ENCODE measurements at regions not wholly inside any gene's neighbourhood (a gene's known extent, or its start where the extent isn't known, plus 50 kb on each side); places are given as distances from the start of the nearest gene placed in this dataset.

- H3K18ac ChIP-seq (ENCODE audit: extremely low read depth, low read length) = no peak overlapping the region
- DNase-seq (ENCODE audit: low read depth in 1 of 2, low spot score in 2 of 2) (no peak), FAIRE-seq (no peak)
- ChIA-PET CTCF (ENCODE audit: partially characterized antibody) (no interaction called here), POLR2A (ENCODE audit: partially characterized antibody) (interaction anchor here (1.0 kb wide), 1 partner anchor 17 kb away, joined by 3 read pairs; no protein-coding TSS in a partner anchor)
- no peak overlapping the region for H4K8ac ChIP-seq (ENCODE audit: extremely low read depth, insufficient read depth, low read length)
- no peaks in the 10 kb centered on the region for H3K27me3 ChIP-seq (replicated peaks in 1 of 4; ENCODE audit: control insufficient read depth in 3 of 4, extremely low read depth in 1 of 4, insufficient read depth in 3 of 4, low read length in 3 of 4)
- H3K4me3 ChIP-seq (ENCODE audit: extremely low read depth in 1 of 4, insufficient read depth in 2 of 4, low read depth in 3 of 4, low read length in 4 of 4) = no peak overlapping the region
- no peak overlapping the region for H2BK5ac ChIP-seq (ENCODE audit: low read depth, low read length)
- no peaks in the 10 kb centered on the region for H3K79me1 ChIP-seq (ENCODE audit: low read depth, low read length)
- H3K9me3 ChIP-seq (ENCODE audit: insufficient read depth in 2 of 2, low read depth in 1 of 2, low read length in 1 of 2) = no peaks in the 10 kb centered on the region
- no peak overlapping the region for H2BK20ac ChIP-seq (ENCODE audit: low read length)
- H2BK15ac ChIP-seq (ENCODE audit: low read length) = no peak overlapping the region
- no peak overlapping the region for H3K56ac ChIP-seq (replicated peaks; ENCODE audit: insufficient read length, low read depth, low read length)
- H2AK5ac ChIP-seq (ENCODE audit: low read depth, low read length) = no peak overlapping the region
- no peaks in the 10 kb centered on the region for H4K20me1 ChIP-seq (replicated peaks in 1 of 2; ENCODE audit: control insufficient read depth in 1 of 2, insufficient read depth in 2 of 2, low read length in 2 of 2)
- H3K14ac ChIP-seq (ENCODE audit: insufficient read length) = no peak overlapping the region
- H3K79me2 ChIP-seq (ENCODE audit: control insufficient read depth in 1 of 2, insufficient read depth in 2 of 2, low read length in 2 of 2) = no peaks in the 10 kb centered on the region
- H3K23me2 ChIP-seq (ENCODE audit: low read depth, low read length) = no peaks in the 10 kb centered on the region
- no peak overlapping the region for H4K5ac ChIP-seq (ENCODE audit: insufficient read length, low read depth, low read length)
- no peak overlapping the region for H2BK12ac ChIP-seq (ENCODE audit: low read depth, low read length)
- no peak overlapping the region for H2AFZ ChIP-seq (ENCODE audit: low read length)
- H2BK120ac ChIP-seq (replicated peaks; ENCODE audit: low read depth, low read length) = no peak overlapping the region
- no peak overlapping the region for H3K23ac ChIP-seq (ENCODE audit: insufficient read length)
- H3K4me2 ChIP-seq (ENCODE audit: insufficient read depth in 1 of 2, low read depth in 2 of 2, low read length in 2 of 2) = no peak overlapping the region
- no peak overlapping the region for H3K27ac ChIP-seq (ENCODE audit: low read depth, low read length)
- TF ChIP-seq GABPA (IDR thresholded peaks at IDR 0.05; ENCODE audit: borderline replicate concordance, insufficient read depth, low read length) = no peak
- TF ChIP-seq EZH2 (IDR thresholded peaks at IDR 0.05; ENCODE audit: low read depth, low read length, severe bottlenecking) = no peak
- TF ChIP-seq SAP30 (IDR thresholded peaks at IDR 0.05; ENCODE audit: insufficient read depth, insufficient replicate concordance, low read length) = no peak
- TF ChIP-seq ZNF274 (IDR thresholded peaks at IDR 0.05; ENCODE audit: borderline replicate concordance, extremely low read depth, low read length) = no peak
- H3K4ac ChIP-seq (replicated peaks; ENCODE audit: insufficient read length, low read depth, low read length) = no peak overlapping the region
- no peak overlapping the region for H4K91ac ChIP-seq (replicated peaks; ENCODE audit: insufficient read length, low read length)
- H3K36me3 ChIP-seq (ENCODE audit: control insufficient read depth in 2 of 4, insufficient read depth in 4 of 4, low read length in 3 of 4) = no peaks in the 10 kb centered on the region
- H3K9ac ChIP-seq (replicated peaks in 1 of 4; ENCODE audit: extremely low read depth in 1 of 4, low read depth in 3 of 4, low read length in 3 of 4) = no peak overlapping the region
- H3K4me1 ChIP-seq (replicated peaks in 1 of 4; ENCODE audit: control insufficient read depth in 3 of 4, insufficient read depth in 4 of 4, low read length in 3 of 4) = no peaks in the 10 kb centered on the region
These were observed 93.5 kb upstream of the THBS1 start for GRCh38 chr15:39487458-39487735.
